ENCODE measurements at regions not wholly inside any gene's neighbourhood (a gene's known extent, or its start where the extent isn't known, plus 50 kb on each side); places are given as distances from the start of the nearest gene placed in this dataset.

- TF ChIP-seq CTCF (IDR thresholded peaks at IDR 0.05) (no peak), E2F1 (CRISPR knock-in tag; IDR thresholded peaks at IDR 0.05) (no peak)
These were observed 239.7 kb upstream of the MKLN1 start (continued) for GRCh38 chr7:131087756-131088658.

DNA sequence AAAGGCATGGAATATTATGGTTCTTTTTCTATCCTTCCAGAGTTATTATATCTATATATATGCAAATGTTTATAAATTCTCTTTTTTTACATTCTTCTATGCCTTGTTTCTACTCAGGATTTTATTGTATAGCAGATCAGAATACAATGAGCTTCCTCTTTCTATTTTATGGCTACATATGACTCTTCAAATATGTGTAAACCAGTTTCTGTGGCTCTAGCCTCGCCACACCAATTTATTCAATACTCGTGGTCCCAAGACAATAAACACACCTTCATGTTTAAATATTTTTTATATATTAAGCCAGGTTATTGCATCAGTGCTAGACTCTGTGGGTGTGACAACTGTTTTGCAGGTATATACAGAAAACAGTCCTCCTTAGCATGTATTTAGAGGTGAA lies 237.5 kb upstream of the MKLN1 start:
- H3K9me3 Mint-ChIP-seq, result peaks cover 3% of the 10 kb centered on the region; the same call in 1 of the 2 replicates
- POLR2A ChIA-PET, result interaction anchor here (0.5 kb wide), 1 partner anchor 161 kb away, joined by 6 read pairs; no protein-coding TSS in a partner anchor
- ATAC-seq (no peak), DNase-seq (ENCODE audit: low spot score) (no peak)
- CTCF ChIA-PET, result interaction anchor here (1.2 kb wide), 2 partner anchors 22 to 213 kb away, joined by 3 read pairs; no protein-coding TSS in a partner anchor
- peaks cover 53% of the 10 kb centered on the region for H3K4me1 Mint-ChIP-seq
- H3K36me3 Mint-ChIP-seq, result peaks cover 4% of the 10 kb centered on the region
- peak overlapping the region; percentile 51 for H3K4me3 Mint-ChIP-seq
- H3K27ac Mint-ChIP-seq, result peak overlapping the region; percentile 94
- no peaks in the 10 kb centered on the region for H3K27me3 Mint-ChIP-seq (ENCODE audit: low read depth)
- TF ChIP-seq, protein P1, sequence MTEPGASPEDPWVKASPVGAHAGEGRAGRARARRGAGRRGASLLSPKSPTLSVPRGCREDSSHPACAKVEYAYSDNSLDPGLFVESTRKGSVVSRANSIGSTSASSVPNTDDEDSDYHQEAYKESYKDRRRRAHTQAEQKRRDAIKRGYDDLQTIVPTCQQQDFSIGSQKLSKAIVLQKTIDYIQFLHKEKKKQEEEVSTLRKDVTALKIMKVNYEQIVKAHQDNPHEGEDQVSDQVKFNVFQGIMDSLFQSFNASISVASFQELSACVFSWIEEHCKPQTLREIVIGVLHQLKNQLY (CRISPR knock-in tag; IDR thresholded peaks at IDR 0.05), result no peak
- TF ChIP-seq ZNF121 (CRISPR knock-in tag; IDR thresholded peaks at IDR 0.05) (no peak), NR1H2 (CRISPR knock-in tag; IDR thresholded peaks at IDR 0.05) (no peak), TEAD1 (CRISPR knock-in tag; IDR thresholded peaks at IDR 0.05) (no peak), FOXP1 (CRISPR knock-in tag; IDR thresholded peaks at IDR 0.05; ENCODE audit: borderline replicate concordance) (no peak), IRF2 (CRISPR knock-in tag; IDR thresholded peaks at IDR 0.05; ENCODE audit: borderline replicate concordance, low read depth) (no peak), SMAD3 (CRISPR knock-in tag; IDR thresholded peaks at IDR 0.05; ENCODE audit: borderline replicate concordance) (no peak), ZMAT4 (CRISPR knock-in tag; IDR thresholded peaks at IDR 0.05) (no peak), PREB (CRISPR knock-in tag; IDR thresholded peaks at IDR 0.05; ENCODE audit: borderline replicate concordance) (no peak), TP53 (CRISPR knock-in tag; IDR thresholded peaks at IDR 0.05) (no peak), EMX1 (CRISPR knock-in tag; IDR thresholded peaks at IDR 0.05) (no peak), KAT7 (CRISPR knock-in tag; IDR thresholded peaks at IDR 0.05; ENCODE audit: borderline replicate concordance) (no peak), ZNF232 (CRISPR knock-in tag; IDR thresholded peaks at IDR 0.05) (no peak)
- TF ChIP-seq, protein P2, sequence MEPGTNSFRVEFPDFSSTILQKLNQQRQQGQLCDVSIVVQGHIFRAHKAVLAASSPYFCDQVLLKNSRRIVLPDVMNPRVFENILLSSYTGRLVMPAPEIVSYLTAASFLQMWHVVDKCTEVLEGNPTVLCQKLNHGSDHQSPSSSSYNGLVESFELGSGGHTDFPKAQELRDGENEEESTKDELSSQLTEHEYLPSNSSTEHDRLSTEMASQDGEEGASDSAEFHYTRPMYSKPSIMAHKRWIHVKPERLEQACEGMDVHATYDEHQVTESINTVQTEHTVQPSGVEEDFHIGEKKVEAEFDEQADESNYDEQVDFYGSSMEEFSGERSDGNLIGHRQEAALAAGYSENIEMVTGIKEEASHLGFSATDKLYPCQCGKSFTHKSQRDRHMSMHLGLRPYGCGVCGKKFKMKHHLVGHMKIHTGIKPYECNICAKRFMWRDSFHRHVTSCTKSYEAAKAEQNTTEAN (CRISPR knock-in tag; IDR thresholded peaks at IDR 0.05), result no peak
- TF ChIP-seq, protein P3, sequence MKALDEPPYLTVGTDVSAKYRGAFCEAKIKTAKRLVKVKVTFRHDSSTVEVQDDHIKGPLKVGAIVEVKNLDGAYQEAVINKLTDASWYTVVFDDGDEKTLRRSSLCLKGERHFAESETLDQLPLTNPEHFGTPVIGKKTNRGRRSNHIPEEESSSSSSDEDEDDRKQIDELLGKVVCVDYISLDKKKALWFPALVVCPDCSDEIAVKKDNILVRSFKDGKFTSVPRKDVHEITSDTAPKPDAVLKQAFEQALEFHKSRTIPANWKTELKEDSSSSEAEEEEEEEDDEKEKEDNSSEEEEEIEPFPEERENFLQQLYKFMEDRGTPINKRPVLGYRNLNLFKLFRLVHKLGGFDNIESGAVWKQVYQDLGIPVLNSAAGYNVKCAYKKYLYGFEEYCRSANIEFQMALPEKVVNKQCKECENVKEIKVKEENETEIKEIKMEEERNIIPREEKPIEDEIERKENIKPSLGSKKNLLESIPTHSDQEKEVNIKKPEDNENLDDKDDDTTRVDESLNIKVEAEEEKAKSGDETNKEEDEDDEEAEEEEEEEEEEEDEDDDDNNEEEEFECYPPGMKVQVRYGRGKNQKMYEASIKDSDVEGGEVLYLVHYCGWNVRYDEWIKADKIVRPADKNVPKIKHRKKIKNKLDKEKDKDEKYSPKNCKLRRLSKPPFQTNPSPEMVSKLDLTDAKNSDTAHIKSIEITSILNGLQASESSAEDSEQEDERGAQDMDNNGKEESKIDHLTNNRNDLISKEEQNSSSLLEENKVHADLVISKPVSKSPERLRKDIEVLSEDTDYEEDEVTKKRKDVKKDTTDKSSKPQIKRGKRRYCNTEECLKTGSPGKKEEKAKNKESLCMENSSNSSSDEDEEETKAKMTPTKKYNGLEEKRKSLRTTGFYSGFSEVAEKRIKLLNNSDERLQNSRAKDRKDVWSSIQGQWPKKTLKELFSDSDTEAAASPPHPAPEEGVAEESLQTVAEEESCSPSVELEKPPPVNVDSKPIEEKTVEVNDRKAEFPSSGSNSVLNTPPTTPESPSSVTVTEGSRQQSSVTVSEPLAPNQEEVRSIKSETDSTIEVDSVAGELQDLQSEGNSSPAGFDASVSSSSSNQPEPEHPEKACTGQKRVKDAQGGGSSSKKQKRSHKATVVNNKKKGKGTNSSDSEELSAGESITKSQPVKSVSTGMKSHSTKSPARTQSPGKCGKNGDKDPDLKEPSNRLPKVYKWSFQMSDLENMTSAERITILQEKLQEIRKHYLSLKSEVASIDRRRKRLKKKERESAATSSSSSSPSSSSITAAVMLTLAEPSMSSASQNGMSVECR (CRISPR knock-in tag; IDR thresholded peaks at IDR 0.05; ENCODE audit: borderline replicate concordance), result no peak
- TF ChIP-seq, protein P4, sequence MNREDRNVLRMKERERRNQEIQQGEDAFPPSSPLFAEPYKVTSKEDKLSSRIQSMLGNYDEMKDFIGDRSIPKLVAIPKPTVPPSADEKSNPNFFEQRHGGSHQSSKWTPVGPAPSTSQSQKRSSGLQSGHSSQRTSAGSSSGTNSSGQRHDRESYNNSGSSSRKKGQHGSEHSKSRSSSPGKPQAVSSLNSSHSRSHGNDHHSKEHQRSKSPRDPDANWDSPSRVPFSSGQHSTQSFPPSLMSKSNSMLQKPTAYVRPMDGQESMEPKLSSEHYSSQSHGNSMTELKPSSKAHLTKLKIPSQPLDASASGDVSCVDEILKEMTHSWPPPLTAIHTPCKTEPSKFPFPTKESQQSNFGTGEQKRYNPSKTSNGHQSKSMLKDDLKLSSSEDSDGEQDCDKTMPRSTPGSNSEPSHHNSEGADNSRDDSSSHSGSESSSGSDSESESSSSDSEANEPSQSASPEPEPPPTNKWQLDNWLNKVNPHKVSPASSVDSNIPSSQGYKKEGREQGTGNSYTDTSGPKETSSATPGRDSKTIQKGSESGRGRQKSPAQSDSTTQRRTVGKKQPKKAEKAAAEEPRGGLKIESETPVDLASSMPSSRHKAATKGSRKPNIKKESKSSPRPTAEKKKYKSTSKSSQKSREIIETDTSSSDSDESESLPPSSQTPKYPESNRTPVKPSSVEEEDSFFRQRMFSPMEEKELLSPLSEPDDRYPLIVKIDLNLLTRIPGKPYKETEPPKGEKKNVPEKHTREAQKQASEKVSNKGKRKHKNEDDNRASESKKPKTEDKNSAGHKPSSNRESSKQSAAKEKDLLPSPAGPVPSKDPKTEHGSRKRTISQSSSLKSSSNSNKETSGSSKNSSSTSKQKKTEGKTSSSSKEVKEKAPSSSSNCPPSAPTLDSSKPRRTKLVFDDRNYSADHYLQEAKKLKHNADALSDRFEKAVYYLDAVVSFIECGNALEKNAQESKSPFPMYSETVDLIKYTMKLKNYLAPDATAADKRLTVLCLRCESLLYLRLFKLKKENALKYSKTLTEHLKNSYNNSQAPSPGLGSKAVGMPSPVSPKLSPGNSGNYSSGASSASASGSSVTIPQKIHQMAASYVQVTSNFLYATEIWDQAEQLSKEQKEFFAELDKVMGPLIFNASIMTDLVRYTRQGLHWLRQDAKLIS (CRISPR knock-in tag; IDR thresholded peaks at IDR 0.05; ENCODE audit: borderline replicate concordance), result no peak

All from WTC11 (cell line).